ENCODE measurements at regions not wholly inside any gene's neighbourhood (a gene's known extent, or its start where the extent isn't known, plus 50 kb on each side); places are given as distances from the start of the nearest gene placed in this dataset.

DNA sequence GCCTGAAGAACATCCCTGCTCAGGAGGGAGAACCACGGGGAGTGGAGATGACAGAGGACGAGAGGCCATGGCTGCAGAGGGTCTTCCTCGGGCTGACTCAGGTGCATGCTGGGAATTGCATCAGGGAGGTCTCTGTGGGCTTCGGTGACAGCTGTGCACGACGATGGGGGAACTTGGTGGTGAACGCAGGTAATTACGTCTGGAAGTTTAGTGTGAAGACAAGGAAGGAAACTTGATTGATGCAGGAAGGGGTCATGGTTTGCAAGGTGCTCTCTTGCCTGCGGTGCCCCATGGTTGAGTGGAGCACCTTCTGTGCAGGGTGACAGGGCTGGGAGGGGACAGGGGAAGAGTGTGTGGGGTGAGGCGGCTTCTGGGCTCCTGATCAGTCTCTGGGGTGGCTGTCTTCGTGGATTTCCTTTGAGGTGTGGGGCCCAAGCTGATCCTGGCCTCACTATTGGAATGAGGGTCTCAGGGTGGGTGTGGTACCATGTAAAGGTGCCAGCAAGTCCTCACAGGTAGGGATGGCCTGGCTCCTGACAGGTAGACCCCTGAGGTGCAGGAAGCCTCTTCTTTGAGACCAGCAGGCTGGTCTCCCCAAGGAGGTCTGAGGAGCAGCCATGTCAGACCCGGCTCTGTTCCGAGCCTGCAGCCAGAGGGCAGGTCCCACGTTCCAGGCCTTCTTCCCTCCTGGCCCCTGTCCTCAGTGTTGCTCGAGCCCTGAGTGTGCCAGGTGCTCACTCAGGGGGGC is 1020.1 kb downstream of the TBC1D22A start:
- no peak for DNase-seq

DNA sequence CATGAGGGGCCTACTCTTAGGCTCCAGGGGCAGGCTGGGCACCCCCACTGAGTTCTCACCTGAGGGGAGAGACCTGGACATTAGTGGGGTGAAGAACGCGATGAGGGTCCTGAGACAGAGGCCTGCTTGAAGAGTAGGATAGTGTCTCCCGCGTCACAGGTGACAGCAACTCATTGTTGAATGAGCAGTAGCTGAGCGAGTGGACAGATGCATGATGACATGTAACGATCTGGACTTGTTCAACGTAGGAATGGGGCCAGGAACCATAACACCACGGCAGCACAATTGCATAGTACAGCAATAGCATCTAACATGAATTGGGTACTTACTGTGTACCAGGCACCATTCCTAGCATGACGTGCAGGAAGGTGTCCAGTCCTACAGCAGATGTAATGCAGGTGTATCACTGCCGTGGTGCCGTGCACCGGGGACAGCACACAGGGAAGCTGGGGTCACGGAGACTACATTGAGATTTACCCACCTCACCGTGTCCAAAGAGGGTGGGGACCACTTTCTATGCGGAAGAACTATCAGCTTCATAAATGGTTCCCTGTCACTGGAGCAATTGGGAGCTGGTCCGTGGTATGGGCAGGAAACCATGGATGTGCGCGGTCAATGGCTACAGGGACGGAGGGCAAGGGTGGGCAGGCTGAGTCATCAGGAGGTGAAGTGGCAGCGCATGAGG is 1019.1 kb downstream of the TBC1D22A start:
- DNase-seq: no peak

DNA sequence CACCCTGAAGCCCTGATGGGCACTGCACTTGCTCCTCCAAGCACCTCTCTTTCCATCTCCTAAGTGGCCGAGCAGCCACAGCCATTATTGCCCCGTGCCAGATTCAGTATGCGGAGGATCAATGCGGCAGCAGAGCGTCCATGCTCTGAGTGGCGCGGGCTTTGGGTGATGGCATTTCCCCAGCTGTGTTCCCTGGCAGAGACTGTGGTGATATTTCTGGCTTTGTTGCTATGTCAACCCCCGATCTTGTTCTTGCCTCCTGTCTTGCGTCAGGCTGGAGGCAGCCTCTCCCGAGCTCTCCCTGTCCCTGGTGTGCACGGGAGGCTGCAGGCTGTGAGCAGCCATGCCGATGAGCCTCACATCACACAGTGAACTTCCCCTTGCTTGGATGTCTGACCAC is 1018.6 kb downstream of the TBC1D22A start:
- no peak for DNase-seq

DNA sequence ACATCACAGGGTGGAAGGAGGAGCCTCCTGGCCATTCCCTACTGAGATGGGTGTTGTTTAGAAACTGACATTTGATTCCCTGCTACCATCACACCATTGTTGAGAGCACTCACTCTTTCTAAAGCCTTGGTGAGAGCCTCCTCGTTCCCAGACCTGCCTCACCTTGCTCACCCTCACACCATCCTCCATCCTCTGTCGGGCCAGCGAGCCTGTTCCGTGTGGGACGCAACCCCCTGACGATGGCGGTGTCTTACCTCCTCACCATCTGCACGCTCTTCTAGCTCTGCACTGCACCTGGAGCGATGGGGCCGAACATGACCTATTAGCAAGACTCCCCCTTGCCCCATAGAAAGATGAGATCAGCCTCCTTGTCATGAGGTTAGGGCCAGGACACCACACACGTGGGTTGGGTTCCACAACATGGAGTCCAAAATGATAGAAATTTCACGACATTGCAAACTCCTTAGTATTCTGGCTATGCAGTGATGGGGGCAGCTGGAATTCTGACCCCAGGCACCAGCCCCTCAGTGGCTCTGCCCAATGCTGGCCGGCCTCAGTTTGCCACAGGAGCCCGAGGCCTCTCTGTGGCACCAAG is 1017.9 kb downstream of the TBC1D22A start:
- no peak for DNase-seq

DNA sequence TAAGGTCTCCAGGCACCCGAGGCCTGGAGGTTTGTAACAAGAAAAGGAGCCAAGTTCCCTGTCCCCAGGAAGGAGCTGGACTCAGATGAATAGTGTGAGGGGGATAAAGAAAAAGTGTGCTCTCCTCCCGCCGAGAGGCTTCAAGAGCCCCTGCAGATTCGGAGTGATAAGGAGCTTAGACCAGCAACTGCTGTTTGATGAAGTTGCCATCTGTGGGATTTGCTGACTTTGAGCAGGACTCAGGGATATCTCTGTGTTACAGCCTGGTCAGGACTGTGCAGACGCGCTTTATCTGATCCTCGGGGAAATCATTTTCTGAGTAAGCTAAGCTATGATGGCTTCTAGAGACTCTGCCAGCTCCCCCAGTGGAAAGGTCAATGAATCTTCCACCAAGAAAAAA is 1017.0 kb downstream of the TBC1D22A start:
- no peak for DNase-seq

DNA sequence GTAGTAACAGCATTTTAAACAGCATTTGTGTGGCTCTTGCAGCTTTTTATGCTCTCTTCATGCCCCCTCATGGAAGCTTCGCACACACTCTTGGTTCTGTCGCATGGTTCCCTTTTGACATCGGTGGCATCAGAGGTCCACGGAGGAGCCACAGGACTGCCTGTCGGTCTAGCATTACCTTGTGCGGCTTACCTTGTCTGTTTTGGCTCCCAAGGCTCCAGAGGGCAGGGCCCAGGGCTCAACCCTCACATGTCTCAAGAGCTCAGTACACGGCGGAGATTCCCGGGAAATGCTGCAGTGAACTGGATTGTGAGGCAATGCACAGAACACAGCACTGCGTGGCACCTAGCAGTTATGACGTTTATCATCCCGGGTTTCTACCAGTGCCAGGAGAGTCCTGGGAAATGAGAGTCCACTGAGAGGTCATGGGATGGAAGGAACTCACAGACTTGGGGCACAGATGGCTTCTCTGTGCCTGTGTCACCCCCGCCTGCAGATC is 1015.8 kb downstream of the TBC1D22A start:
- no peak for DNase-seq

DNA sequence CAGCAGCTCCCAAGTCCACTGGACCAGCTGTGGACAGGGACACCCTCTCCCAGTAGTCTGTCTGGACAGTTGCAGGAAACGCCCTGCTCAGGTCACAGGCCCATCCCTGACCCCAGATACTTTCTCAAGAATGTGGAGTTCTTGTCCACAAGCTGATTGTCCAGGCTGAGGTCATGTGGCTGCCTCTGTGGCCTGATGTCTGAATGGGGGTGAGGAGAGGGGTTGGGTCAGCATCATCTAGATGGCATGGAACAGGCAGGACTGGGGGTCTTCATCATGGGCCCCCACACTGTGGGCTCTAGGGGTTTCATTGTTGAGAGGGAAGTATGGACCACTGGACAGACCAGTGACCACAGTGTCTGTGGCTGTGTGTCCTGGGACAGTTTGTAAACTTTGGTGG is 1015.0 kb downstream of the TBC1D22A start:
- no peak for DNase-seq

DNA sequence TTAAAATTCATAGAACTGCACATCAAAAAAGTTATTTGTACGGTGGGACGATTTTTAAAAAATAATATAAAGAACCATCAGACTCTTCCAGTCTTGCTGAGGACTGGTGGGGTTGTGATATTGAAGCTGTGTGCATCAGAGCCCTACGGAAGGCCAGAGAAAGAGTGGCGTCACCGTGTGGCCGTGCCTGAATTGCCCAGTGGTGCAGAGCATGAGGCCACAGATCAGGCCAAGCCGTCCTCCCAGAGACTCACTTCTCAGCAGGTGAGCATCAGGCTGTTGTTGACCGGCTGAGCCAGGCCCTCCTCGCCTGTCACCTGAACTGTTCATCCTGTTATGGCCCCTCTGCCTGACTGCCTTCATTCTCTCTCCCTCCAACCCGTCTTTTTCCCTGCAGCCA is 1013.9 kb downstream of the TBC1D22A start:
- DNase-seq: no peak

DNA sequence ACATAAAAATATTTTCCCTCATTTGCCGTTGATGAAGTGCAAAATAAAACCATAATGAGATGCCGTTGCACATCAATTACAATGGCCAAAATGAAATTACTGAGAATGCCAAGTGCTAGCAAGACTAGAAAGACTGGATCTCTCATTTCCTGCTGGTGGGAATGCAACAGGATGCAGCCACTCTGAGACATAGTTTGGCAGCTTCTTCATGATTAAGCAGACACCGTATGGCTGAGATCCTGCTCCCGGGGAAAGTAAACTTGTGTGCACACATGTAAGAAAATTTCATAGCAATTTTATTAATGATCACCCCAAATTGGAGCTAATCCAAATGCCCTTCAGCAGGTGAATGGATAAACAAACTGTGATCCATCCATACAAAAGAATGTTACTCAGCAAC is 1013.2 kb downstream of the TBC1D22A start:
- no peak for DNase-seq

DNA sequence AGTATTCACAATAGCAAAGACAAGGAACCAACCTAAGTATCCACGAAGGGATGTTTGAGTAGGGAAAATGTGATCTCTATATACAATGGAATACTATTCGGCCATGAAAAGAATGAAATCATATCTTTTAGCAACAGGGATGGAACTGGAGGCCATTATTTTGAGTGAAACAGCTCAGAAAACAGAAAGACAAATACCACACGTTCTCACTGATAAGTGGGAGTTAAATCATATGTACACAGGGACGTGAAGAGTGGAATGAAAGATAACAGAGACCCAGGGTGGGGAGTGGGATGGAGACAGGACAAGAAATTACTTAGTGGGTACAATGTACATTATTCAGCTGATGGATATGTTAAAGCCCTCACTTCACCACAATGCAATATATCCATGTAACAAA is 1012.7 kb downstream of the TBC1D22A start:
- DNase-seq: no peak

DNA sequence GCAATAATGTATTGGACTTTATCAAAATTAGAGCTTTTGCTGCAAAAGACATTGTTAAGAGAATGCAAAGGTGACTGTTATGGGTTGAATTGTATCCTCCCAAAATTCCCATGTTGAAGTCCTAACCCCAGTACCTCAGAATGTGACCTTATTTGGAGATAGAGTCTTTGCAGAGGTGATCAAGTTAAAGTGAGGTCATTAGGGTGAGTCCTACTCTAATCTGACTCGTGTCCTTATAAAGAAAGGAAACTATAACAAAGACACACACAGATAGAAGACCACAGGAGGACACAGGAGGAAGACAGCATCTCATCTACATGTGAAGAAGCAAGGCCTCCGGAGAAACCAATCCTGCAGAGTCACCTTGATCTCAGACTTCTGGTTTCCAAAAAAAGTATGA is 1011.2 kb downstream of the TBC1D22A start:
- DNase-seq: no peak

DNA sequence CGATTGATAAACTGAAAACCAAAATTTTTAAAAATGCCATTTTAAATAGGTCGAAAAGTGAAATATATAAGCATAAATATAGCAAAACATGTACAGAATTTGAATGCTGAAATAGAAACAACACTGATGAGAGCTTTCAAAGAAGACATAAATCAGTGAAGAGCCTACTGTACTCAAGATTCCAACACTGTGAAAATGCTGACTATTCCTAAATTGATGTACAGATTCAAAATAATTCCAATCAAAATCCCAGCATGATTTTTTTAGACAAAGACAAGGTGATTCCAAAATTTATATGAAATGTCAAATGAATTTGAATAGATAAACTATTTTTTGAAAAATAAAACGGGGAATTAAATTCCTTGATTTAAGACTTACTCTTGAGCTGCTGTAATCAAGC is 1010.4 kb downstream of the TBC1D22A start:
- no peak for DNase-seq

DNA sequence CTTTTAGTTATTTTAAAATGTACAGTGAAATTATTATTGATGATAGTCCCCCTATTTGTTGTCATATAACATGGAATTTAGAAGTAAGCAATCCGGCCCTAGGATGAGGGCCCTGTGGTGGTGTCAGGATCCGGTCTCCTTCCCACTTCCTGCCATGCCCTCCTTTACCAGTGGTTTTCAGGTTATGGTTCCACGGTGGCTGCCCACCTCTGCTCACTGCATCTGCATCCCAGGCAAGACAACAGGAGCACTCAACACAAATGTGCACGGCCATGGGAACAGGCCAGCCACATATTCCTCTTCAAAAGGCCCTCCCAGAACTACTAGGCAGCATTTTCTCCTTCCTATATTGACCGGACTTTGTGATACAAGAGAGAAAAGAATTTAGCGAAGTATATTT is 1007.2 kb downstream of the TBC1D22A start:
- DNase-seq: no peak

DNA sequence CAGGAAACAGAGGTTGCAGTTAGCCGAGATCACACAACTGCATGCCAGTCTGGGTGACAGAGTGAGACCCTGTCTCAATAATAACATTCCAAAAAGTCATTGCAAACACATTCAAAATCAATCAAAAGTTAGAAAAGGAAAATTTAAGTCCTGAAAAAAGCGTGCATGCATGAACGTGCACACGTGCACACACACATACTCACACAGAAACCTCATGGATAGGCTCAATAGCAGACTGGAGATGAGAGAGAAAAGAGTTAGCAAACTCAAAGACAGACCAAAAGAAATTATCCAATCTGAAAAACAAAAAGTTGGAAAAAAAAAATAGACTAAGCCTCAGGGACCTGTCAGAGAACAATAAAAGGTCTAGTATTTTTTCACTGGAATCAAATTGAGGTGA is 1005.6 kb downstream of the TBC1D22A start:
- DNase-seq: no peak

DNA sequence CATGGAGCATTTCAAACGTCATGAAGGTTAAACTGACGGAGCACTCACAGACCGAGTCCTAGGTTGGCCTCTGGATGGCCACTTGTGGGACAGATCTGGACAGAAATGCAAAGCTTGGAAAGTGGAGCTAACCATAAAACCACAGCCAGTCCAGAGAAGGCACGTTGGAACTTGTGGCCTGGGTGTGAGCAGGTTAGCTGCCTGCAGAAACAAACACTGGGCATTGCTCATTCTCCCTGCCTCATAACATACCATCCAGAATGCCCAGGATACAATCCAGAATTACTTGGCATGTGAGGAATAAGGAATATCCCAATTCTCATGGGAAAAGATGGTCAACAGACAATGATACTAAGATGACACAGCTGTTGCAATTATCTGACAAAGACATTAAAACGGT is 1005.0 kb downstream of the TBC1D22A start:
- no peak for DNase-seq

DNA sequence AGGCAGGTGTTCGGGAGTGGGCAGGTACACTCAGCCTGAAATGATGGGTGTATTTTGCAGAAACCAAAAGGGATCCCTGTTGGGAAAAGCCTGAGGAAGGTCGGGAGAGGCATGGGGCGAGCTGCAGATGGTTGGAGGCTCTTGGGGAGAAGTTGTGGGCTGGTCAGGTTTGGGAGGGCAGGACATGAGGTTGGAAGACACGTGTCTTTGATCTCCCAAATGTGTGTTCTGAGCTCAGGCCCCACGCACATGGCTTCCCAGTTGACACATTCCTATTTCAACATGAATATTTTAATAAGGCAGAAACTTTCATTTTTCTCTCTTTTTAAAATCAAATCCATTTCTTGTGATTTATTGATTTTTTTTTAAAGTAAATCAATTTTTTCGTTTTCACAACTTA is 1003.3 kb downstream of the TBC1D22A start:
- DNase-seq: no peak

DNA sequence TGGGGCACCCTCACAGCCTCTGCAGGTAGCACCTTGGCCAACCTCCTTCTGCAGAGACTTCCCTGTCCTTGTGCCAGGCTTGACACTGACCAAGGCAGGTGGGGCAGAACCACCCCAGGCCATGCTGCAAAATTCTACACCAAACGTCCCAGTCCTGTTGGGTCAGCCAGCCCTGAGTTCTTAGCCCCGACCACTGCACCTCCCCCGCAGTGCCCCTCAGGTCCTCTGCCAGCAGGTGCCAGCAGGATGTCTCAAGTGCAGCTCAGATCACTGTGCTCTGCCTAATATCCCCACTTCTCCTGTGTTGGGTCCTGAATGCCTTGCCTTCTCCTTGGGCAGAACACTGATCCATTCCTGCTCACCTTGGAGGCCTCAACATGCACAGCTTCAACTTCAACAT is 999.7 kb downstream of the TBC1D22A start:
- no peak for DNase-seq

DNA sequence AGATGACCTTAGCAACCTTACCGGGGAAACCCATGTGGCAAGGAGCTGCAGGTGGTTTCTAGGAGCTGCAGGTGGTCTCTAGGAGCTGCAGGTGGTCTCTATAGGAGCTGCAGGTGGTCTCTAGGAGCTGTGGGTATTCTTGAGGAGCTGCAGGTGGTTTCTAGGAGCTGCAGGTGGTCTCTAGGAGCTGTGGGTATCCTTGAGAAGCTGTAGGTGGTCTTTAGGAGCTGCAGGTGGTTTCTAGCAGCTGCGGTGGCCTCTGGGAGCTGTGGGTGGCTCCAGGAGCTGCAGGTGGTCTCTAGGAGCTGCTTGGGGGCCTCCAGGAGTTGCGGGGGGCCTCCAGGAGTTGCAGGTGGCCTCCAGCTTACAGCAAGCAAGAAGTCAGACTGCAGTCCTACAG is 997.5 kb downstream of the TBC1D22A start:
- no peak for DNase-seq

DNA sequence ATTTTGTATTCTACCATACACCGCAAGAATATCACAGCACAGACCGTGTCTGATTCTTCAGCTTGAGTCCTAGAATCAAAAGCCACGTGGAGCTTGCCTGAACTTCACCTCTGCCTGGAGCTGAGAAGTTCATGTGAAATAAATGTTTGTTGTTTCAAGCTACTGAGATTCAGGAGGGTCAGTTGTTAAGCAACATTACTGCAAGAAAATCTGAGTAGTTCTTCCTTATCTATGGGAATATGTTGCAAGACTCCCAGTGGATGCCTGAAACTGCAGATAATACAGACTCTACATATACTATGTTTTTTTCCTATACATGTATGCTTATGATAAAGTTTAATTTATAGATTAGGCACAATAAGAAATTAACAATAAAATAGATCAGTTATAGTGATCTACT is 995.3 kb downstream of the TBC1D22A start:
- no peak for DNase-seq

DNA sequence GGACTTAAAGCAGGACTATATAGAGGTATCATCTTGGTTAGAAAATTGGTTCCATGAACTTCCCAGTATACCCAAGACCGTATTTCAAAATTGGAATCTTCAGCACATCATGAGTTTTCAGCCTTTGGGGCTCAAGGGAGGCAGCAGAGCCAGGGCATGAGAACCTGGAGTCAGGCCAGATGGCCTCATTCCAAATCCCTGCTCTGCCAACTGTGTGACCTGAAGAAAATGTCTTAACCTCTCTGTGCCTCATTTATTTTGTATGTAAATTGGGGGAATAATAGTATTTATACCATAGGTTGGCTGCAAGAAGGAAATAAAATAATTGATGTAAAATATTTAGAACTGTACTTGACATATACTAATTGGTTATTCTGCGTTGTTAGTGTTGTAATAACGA is 987.6 kb downstream of the TBC1D22A start:
- no peak for DNase-seq

DNA sequence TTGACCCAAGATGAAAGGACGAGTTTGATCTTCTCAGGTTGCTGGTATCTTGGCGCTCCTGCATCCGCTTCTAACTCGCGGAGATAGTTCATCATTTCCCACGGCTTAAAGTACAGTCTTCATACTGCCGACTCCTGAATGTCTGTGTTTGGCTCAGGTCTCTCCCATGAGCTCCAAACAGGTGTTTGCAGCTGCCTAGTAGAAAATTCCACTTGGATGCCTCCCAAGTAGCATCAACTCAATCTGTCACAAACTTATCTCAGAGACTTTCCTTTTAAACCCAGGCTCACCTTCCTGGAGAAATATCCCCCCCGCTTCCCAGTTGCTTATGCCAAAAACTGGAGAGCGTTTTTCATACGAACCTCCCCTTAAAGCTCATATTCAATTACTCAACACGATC is 986.5 kb downstream of the TBC1D22A start:
- DNase-seq: no peak

DNA sequence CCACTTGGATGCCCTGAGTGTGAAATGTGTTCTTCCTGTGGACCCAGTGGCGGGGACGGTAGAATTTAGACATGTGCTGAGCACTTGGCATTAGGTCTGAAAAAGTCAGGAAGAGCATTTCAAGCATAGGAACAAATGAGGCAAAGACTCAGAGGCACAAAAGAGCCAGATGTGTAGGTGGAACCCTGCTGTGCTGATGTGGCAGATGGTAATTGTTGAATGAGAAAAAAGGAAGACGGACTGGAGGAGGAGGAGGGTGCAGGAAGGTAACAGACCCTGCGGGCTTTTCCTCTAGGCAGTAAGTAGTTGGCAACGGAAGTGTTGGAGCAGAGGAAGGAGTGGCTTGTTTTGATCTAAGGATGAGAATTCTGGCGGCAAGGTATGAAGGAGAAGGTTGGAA is 985.8 kb downstream of the TBC1D22A start:
- no peak for DNase-seq

DNA sequence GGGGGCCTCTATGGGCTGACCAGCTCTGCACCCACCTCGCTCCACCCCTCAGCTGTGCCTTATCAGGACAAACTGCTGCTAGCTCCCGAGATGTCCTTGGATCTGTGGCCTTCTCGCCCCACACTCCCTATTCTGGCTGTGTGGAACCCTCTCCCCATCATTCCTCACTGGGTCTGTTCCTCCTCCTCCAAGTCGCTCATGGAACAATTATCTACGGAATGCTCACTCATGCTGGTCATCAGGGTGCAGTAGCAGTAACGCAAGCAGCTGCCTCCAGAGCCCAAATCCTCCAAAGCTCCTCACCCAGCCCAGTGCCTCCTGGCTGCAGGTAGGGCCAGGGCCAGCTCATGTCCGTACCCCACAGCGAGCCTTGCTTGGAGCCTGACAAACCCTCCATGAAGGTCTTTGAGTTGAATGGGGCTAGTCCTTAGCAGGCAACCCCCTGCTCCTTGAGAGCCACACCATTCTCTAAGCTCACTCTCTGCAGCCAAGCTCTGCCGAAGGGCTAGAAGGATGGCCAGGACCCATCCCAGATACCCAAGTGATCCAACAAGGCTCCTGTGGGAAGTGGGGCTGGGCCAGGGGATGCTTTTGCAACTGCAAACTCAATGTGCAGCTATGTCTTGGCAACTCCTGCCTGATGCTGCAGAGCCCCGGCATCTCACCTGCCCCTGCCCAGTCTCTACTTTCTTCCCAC is 977.8 kb downstream of the TBC1D22A start:
- DNase-seq: no peak

Data from activated T-cell treated with anti-CD3 and anti-CD28 coated beads, Interleukin-2, amount 50 U/mL, for 48 hours (primary cell).